ENCODE measurements at regions not wholly inside any gene's neighbourhood (a gene's known extent, or its start where the extent isn't known, plus 50 kb on each side); places are given as distances from the start of the nearest gene placed in this dataset.

DNA sequence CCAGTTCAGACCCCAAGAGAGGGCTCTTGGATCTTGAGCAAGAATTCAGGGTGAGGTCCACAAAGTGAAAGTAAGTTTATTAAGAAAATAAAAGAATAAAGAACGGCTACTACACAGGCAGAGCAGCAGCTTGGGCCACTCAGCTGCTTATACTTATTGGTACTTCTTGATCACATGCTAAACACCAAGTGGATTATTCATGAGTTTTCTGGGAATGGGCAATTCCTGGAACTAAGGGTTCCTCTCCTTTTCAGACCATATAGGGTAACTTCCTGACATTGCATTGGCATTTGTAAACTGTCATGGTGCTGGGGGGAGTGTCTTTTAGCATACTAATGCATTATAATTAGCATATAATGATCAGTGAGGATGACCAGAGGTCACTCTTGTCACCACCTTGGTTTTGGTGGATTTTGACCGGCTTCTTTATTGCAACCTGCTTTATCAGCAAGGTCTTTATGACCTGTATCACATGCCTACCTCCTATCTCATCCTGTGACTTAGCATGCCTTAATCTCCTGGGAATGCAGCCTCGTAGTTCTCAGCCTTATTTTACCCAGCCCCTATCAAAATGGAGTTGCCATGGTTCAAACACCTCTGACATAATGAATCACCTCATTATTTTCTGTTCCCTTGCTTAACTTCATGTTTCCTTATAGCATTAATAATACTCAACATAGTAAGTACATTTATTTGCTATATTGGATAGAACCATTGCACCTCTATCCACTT is 476.3 kb downstream of the DTHD1 start:
- no peak for TF ChIP-seq EP300 (IDR thresholded peaks at IDR 0.05)
- TF ChIP-seq, protein P1, sequence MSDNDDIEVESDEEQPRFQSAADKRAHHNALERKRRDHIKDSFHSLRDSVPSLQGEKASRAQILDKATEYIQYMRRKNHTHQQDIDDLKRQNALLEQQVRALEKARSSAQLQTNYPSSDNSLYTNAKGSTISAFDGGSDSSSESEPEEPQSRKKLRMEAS (IDR thresholded peaks at IDR 0.05): no peak
- TF ChIP-seq HOXA7 (CRISPR knock-in tag; IDR thresholded peaks at IDR 0.05): no peak
- no peak for TF ChIP-seq ZFP36 (IDR thresholded peaks at IDR 0.05; ENCODE audit: borderline replicate concordance, partially characterized antibody)
- TF ChIP-seq POLR2A (IDR thresholded peaks at IDR 0.05; ENCODE audit: low read length): no peak
- TF ChIP-seq MAZ (IDR thresholded peaks at IDR 0.05; ENCODE audit: borderline replicate concordance, low read depth, low read length): no peak
- TF ChIP-seq, protein P2, sequence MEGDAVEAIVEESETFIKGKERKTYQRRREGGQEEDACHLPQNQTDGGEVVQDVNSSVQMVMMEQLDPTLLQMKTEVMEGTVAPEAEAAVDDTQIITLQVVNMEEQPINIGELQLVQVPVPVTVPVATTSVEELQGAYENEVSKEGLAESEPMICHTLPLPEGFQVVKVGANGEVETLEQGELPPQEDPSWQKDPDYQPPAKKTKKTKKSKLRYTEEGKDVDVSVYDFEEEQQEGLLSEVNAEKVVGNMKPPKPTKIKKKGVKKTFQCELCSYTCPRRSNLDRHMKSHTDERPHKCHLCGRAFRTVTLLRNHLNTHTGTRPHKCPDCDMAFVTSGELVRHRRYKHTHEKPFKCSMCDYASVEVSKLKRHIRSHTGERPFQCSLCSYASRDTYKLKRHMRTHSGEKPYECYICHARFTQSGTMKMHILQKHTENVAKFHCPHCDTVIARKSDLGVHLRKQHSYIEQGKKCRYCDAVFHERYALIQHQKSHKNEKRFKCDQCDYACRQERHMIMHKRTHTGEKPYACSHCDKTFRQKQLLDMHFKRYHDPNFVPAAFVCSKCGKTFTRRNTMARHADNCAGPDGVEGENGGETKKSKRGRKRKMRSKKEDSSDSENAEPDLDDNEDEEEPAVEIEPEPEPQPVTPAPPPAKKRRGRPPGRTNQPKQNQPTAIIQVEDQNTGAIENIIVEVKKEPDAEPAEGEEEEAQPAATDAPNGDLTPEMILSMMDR (IDR thresholded peaks at IDR 0.05): no peak
- TF ChIP-seq BHLHE40 (IDR thresholded peaks at IDR 0.05; ENCODE audit: low read depth, low read length): no peak
- TF ChIP-seq HOXB13 (CRISPR knock-in tag; IDR thresholded peaks at IDR 0.05; ENCODE audit: low read depth): no peak
